Heart left ventricle (tissue), 13 donors: ENCODE measurements at regions not wholly inside any gene's neighbourhood (a gene's known extent, or its start where the extent isn't known, plus 50 kb on each side); places are given as distances from the start of the nearest gene placed in this dataset.

ENCODE experiments used
- POLR2A ChIP-seq, 2 donors: fragments of 450-650 bp; IDR thresholded peaks; one replicate each; pipeline ENCODE4 v1.6.1; 2017; ENCODE audit warnings: antibody characterized with exemption in 2 of 2, mild to moderate bottlenecking in 2 of 2, moderate library complexity in 2 of 2
- TF ChIP-seq, protein P1 (sequence below), 12 donors: fragments of 200-600 bp; sonication (generic) in 4 of 12; IDR thresholded peaks; one replicate each; pipeline versions ENCODE4 v1.5.0 to v1.8.0; 2018 to 2022; ENCODE audit warnings: antibody characterized with exemption in 12 of 12, mild to moderate bottlenecking in 5 of 12
- donor health status: ischemic (EF 13 %, LVEDD 7.1; RV severe dilation, severe dysfunction).
- donor health status: DM: no; HTN: yes; CAD: no.
- donor health status: DM: no; HTN: no; CAD: no.
- donor health status: ischemic (EF 25% LVEDD 6.9; RV normal size, moderate dysfunction).
- donor health status: ischemic (EF 25% LVEDD 5.7; RV mildly dilated, moderate dysfunction).
- donor health status: ischemic (EF 35%, LVEDD 5.7; RV mildly dilated, moderate dysfunction).
- donor health status: nonischemic (EF 11% LVEDD 7.7; RV severe dilation, severe dysfunction).
- donor health status: DM: yes; HTN: yes; CAD: no.
- donor health status: PGD.
- donor health status: ischemic (EF 29% LVEDD 5.4; RV normal size, mild dysfunction).
- donor health status: nonischemic (EF 23%, LVEDD 6.1; RV moderate dilation, normal function).

DNA sequence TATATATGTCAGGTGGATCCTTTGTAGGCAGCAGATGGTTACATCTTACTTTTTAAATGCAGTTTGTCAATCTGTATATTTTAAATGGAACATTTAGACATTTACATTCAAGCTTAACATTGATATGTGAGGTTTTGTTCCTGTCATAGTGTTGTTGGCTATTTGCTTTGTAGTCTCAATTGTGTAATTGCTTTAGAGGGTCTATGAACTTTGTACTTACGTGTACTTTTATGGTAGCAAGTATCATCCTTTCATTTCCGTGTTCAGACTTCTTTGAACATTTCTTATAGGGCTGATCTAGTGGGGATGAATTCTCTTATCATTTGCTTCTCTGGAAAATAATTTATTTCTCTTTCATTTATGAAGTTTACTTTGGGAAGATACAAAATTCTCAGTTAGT lies 656.0 kb downstream of the OTOL1 start:
- TF ChIP-seq, protein P1, sequence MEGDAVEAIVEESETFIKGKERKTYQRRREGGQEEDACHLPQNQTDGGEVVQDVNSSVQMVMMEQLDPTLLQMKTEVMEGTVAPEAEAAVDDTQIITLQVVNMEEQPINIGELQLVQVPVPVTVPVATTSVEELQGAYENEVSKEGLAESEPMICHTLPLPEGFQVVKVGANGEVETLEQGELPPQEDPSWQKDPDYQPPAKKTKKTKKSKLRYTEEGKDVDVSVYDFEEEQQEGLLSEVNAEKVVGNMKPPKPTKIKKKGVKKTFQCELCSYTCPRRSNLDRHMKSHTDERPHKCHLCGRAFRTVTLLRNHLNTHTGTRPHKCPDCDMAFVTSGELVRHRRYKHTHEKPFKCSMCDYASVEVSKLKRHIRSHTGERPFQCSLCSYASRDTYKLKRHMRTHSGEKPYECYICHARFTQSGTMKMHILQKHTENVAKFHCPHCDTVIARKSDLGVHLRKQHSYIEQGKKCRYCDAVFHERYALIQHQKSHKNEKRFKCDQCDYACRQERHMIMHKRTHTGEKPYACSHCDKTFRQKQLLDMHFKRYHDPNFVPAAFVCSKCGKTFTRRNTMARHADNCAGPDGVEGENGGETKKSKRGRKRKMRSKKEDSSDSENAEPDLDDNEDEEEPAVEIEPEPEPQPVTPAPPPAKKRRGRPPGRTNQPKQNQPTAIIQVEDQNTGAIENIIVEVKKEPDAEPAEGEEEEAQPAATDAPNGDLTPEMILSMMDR (IDR thresholded peaks at IDR 0.05) = no peak
- TF ChIP-seq POLR2A (IDR thresholded peaks at IDR 0.05) = no peak
